T-helper 9 cell (primary cell): ENCODE measurements at regions not wholly inside any gene's neighbourhood (a gene's known extent, or its start where the extent isn't known, plus 50 kb on each side); places are given as distances from the start of the nearest gene placed in this dataset.
"Not testable (repeated sequence)": the region's sequence is repeated elsewhere in the genome, so short reads cannot be mapped to it uniquely, and the experiment has no call there.

Experiments used
- DNase-seq: peaks from one replicate; pipeline ENCODE4 v3.0.0-alpha.2; 2020

DNA sequence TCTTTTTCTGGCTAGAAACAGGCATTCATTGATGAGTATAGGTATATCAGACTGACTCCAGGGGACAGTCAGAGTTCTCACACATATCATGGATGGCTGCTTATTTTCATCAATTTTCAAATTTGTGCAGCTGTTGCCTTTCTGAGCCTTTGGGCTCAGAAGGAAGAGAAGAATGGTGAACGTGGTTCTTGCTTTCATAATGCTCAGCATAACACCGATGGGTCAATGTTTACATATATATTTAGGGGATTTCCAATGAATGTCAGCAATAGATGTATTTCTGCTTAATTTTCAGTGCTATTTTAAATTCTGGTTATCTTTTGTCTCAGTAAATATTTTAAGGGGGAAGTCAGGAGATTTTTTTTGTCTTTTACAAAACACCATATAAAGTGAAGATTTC, 581.4 kb upstream of the DPPA4 start:
- DNase-seq, result no peak

DNA sequence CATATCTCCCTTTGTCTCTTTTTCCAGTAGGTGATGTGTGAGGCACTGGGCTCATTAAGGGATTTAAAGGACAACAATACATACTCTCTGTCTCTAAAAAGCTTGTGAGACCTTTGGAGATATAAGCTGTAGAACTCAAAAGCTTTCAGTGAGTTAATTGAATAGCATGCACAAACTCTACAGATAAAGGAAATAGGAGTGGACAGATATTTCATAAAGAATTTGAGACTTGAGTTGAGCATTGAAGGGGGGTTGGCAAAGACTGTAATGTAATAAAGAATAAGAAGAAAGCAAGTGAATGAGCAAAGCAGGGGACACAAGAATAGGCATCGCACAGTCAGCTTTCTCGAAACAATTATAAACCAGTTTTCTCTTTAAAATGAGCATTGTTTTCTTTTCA, 583.4 kb upstream of the DPPA4 start:
- DNase-seq, result no peak

GRCh38 chr3:109921509-109921908, 584.2 kb upstream of the DPPA4 start:
- DNase-seq, result no peak

- no peak for DNase-seq
These were observed 585.5 kb upstream of the DPPA4 start for GRCh38 chr3:109922856-109923255.

GRCh38 chr3:109923431-109923830, 586.1 kb upstream of the DPPA4 start:
- DNase-seq, result no peak

- no peak for DNase-seq
These were observed 586.9 kb upstream of the DPPA4 start for GRCh38 chr3:109924196-109924595.

DNA sequence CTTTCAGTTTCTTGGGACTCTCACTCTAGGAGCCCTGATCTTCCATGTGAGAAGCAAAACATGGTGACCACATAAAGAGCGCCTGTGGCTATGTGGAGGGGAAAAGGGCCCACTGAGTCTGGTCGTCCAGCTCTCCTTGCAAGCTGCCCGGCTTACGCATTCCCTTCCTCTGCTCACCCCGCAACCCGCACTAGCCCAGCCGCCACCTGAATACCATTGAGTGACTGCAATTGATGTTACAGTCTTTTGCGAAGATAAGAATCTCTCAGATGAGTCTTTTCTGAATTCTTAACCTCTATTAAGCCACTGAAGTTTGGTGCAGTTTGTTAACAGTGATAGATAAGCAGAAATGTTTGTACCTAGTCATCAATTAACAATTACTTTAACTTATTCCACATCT, 589.0 kb upstream of the DPPA4 start:
- no peak for DNase-seq

GRCh38 chr3:109927161-109927560, 589.8 kb upstream of the DPPA4 start:
- no peak for DNase-seq

DNA sequence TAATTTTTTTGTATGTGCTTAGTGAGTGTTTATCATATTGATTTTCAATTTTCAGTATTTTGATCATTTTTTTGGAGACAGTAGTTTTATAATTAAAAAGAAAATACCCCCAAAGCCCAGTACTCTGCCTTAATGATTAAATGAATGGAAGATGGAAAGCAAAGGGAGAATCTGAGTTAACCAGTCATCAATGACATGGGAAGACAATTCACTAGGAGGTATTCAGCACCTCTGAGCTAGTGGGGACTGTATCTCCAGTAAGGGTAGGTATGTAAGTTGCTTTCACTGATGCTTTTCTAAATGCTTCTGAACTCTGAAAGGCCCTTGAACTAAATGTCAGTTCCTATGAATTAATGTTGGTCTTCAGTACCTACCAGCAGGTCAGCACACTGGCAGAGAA, 590.4 kb upstream of the DPPA4 start:
- no peak for DNase-seq

DNA sequence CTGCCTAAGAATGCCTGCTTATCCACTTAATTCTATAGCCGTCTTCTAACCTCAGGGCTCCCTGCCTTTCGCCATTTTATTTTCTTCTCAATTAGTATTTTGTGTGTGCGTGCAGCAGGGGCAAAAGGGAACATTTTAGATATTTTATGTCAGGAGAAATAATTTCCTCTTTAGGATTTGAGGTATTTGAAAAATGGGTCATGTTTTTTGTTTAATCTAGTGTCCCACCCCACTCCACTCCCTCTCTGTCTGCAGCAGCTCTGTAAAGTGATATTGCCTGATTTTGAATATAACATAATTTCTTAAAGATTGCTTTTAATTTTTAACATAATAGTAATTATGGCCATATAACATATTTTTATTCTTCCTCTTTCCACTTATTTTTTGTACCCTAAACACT, 593.2 kb upstream of the DPPA4 start:
- DNase-seq, result no peak

- DNase-seq, result no peak
These were observed 596.2 kb upstream of the DPPA4 start for GRCh38 chr3:109933576-109933975.

DNA sequence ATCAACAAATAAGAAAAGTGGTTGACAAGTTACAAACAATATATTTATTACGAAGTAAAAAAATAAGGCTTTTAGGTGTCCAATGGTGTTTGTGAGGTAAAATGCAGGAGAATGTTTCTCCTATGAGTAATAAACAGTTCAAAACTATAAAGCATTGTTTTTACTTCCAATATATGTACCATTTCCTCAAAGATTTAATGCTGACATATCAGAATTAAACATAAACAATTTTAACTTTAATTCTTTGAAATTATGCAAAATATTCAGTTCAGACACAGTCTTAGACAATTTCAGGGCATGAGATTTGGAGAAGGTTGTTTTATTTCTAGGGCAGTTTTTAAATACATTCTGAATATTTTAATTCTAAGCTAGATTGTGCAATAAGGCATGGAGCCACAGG, 602.5 kb upstream of the DPPA4 start:
- no peak for DNase-seq

DNA sequence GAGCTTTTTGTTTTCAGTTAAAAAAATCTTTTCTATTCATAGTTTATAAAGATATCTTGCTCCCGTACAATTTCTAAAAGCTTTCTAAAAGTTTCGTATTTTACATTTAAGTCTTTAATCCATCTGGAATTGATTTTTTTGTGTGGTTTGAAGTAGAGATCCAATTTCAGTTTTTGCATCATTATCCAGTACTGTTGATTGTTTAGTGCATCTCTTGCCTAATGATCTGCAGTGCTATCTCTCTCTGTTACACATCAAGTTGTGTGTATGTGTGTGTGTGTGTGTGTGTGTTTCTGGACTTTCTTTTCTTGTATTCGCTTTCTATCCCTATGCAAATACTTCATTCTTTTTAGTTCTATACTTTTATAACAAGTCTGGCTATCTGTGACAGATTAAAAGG, 605.8 kb upstream of the DPPA4 start:
- DNase-seq, result no peak

DNA sequence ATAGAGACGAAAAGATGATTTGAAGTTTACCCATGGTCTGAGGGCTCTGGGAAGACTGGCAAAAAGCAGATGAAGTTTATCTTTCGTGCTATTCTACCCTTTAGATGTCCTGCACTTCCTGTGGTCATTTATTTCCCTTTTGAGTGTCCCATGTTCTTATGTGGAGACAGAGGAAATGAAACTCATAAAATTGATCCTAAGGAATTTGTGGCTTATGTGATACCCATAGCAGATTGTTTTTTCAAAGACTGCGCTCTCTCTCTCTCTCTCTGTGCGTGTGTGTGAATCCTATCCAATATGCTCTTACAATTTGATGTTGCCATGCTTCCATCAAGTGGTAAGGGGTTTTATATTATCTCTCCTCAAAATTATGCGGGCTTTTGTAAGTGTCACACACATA, 607.5 kb upstream of the DPPA4 start:
- no peak for DNase-seq

DNA sequence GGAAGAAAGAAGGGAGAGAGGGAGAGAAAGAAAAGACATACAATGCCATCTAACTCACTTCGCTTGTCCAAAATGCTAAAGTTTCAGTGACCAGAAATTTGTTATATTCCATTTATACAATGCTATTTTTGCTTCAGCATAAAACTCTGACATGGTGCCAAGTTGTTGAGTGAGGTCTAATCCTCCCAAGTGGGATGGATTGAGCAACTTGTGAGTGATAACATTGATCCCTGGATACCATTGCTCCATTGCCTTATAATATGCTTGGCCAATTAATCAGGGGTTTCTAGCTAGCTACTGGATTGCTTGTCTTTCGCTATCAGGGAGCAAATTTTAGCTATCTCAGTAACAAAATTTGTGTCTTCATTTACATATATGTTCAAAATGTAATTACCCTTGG, 615.6 kb upstream of the DPPA4 start:
- no peak for DNase-seq

DNA sequence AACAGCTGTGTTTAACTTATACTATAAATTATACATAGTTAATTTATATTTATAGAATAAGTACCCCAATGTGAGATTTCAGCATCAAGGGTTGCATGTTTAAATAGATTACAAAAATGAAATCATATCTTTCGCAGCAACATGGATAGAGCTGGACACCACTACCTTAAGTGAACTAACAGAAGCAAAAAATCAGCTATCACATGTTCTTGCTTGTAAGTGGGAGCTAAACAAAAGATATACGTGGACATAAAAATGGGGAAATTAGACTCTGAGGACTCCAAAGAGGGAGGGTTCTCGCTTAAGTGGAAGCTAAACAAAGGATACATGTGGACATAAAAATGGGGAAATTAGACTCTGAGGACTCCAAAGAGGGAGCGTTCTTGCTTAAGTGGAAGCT, 626.5 kb upstream of the DPPA4 start:
- DNase-seq, result no peak

DNA sequence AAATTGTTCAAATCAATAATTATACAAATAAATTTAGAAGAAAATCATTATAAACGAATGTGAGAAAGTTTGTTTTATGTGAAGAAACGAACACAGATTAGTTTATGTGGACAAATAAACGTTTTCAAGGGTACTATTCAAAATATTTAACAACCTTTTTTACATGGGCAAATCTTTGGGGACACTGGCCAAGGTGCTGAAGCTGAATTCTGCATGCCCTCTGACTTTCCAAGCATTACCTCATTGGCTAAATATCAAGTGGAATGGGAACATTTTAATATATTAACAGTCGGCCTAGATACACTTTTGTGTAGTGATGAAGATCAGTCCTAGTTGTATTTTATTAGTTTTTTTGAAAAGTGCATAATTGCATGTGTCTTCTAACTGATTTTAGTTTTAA, 636.4 kb upstream of the DPPA4 start:
- DNase-seq, result no peak

DNA sequence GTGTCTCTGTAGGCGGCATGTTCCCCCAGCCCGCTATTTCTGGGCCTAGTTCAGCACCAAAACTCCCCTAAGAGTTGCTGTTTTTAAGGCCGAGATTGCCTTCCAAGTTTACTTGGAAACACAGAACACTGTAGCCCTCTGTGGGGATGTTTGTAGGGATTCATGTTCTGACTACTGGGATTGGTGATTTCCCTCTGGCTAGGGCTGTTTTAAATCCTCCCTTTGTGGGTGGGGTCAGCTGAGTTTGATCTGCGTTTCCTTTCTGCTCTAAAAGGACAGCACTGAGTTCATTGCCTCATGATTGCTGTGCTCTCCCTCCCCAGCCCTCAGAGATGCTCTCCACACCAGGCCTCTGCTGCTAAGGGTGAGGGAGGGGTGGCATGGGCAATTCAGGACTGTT, 640.6 kb upstream of the DPPA4 start:
- DNase-seq, result no peak

DNA sequence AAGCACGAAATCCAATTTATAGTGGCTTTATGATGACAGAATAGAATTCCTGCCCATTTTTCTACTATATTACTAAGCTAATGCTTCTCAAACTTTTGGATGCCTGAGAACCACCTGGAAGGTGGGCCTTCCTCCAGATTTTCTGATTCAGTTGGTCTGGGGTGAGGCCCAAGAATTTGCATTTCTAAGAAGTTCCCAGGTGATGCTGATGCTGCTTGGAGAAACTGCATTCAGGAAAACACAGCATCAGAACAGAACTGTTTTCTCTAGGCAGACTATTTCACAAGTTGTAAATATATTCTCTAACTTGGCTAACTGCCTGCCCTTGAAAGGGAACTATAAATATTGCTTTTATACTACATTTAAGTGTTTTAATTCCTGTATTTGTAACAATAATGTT, 644.9 kb upstream of the DPPA4 start:
- no peak for DNase-seq

DNA sequence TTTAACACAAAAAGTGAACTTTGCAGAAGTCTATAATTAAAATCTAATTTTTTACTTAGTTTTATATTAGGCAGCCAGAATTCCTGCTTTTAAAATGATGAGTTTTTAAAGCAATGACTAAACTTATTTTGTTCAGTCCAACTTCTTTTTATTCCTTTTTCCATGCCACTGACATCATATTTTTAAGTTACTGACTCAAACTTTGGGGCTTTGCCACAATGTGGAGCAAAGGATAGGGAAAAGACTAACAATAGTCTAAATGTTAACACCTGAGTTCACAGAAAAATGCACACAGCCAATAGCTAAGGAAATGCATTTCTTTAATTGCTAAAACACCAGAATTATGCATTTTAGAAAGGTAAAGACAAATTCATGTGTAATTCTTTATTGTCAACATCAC, 647.6 kb upstream of the DPPA4 start:
- no peak for DNase-seq

GRCh38 chr3:109985943-109986555, 648.7 kb upstream of the DPPA4 start:
- no peak for DNase-seq

DNA sequence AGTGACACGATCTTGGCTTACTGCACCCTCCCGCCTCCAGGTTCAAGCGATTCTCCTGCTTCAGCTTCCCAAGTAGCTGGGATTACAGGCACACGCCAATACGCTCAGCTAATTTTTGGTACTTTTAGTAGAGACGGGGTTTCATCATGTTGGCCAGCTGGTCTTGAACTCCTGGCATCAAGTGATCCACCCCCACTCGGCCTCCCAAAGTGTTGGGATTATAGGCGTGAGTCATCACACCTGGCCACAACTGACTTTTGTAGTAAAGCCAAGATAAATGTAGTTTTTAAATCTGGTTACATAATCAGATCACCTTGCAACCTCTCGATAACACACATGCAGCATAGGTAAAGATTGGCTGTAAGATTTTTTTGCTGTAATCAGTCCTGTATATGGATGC, 657.5 kb upstream of the DPPA4 start:
- no peak for DNase-seq

- no peak for DNase-seq
These were observed 658.0 kb upstream of the DPPA4 start for GRCh38 chr3:109995377-109995776.

GRCh38 chr3:110001905-110002304, 664.6 kb upstream of the DPPA4 start:
- DNase-seq, result not testable (repeated sequence)

GRCh38 chr3:110006913-110007312, 669.6 kb upstream of the DPPA4 start:
- DNase-seq, result no peak
